CD14-positive monocyte (primary cell): ENCODE measurements at regions not wholly inside any gene's neighbourhood (a gene's known extent, or its start where the extent isn't known, plus 50 kb on each side); places are given as distances from the start of the nearest gene placed in this dataset.

Experiments used
- DNase-seq, 3 donors: peaks; one replicate each; pipeline ENCODE4 v3.0.0-alpha.2; 2011 to 2022
- H2AFZ ChIP-seq: 2 replicates; pipeline ENCODE4 v1.6.0; 2012; ENCODE audit warnings: mild to moderate bottlenecking, low read depth, low read length, inconsistent platforms; ENCODE audit not compliant: insufficient read depth, poor library complexity, severe bottlenecking
- H3K27ac ChIP-seq, 2 donors: 1 replicate in 1 of 2; 2 replicates in 1 of 2; pipeline ENCODE4 v1.5.1; 2012 to 2013; ENCODE audit warnings: low read length in 2 of 2, control low read depth in 1 of 2, inconsistent platforms in 1 of 2, low read depth in 1 of 2, mild to moderate bottlenecking in 1 of 2
- H3K27me3 ChIP-seq, 2 donors: one replicate each; pipeline versions ENCODE4 v1.6.0 to v1.6.1; 2011 to 2013; ENCODE audit warnings: low read length in 2 of 2; ENCODE audit not compliant: control insufficient read depth in 2 of 2, insufficient read depth in 2 of 2
- H3K36me3 ChIP-seq, 2 donors: replicated peaks in 1 of 2; 1 replicate in 1 of 2; 2 replicates in 1 of 2; pipeline versions ENCODE4 v1.5.1 to v1.6.1; 2012 to 2013; ENCODE audit warnings: low read length in 2 of 2, control low read depth in 1 of 2, inconsistent platforms in 1 of 2, mild to moderate bottlenecking in 1 of 2; ENCODE audit not compliant: insufficient read depth in 2 of 2, control insufficient read depth in 1 of 2
- H3K4me1 ChIP-seq, 2 donors: 1 replicate in 1 of 2; 2 replicates in 1 of 2; pipeline versions ENCODE4 v1.5.1 to v1.6.1; 2012 to 2013; ENCODE audit warnings: low read length in 2 of 2, control low read depth in 1 of 2, inconsistent platforms in 1 of 2, mild to moderate bottlenecking in 1 of 2, moderate library complexity in 1 of 2; ENCODE audit not compliant: insufficient read depth in 2 of 2, control insufficient read depth in 1 of 2
- H3K4me2 ChIP-seq: replicated peaks from 2 replicates; pipeline ENCODE3; 2012; ENCODE audit warnings: low read length, moderate library complexity, mild to moderate bottlenecking; ENCODE audit not compliant: poor library complexity, severe bottlenecking; ENCODE audit errors: extremely low read depth
- H3K4me3 ChIP-seq, 3 experiments: fragments of 200-600 bp in 1 of 3; sonication (generic) in 1 of 3; replicated peaks in 1 of 3; 1 replicate in 2 of 3; 2 replicates in 1 of 3; pipeline ENCODE4 v1.5.1; 2011 to 2013; ENCODE audit warnings: low read length in 3 of 3, mild to moderate bottlenecking in 3 of 3, control low read depth in 2 of 3, low read depth in 2 of 3, inconsistent platforms in 1 of 3, moderate library complexity in 1 of 3
- H3K79me2 ChIP-seq: 2 replicates; pipeline ENCODE4 v1.6.0; 2012; ENCODE audit warnings: mild to moderate bottlenecking, control low read depth, inconsistent platforms, low read length, moderate library complexity; ENCODE audit not compliant: insufficient read depth
- H3K9ac ChIP-seq: 2 replicates; pipeline ENCODE4 v1.6.0; 2017; ENCODE audit warnings: low read length, mild to moderate bottlenecking; ENCODE audit not compliant: insufficient read depth, poor library complexity, severe bottlenecking
- H3K9me3 ChIP-seq, 2 donors: replicated peaks in 1 of 2; 1 replicate in 1 of 2; 2 replicates in 1 of 2; pipeline versions ENCODE4 v1.5.1 to v1.6.1; 2012 to 2013; ENCODE audit warnings: low read length in 2 of 2, control low read depth in 1 of 2; ENCODE audit not compliant: control insufficient read depth in 1 of 2, insufficient read depth in 1 of 2
- H4K20me1 ChIP-seq: 2 replicates; pipeline ENCODE4 v1.6.0; 2012; ENCODE audit warnings: mild to moderate bottlenecking, low read length, control low read depth, moderate library complexity; ENCODE audit not compliant: insufficient read depth
- H3K27ac Mint-ChIP-seq, 7 donors: one replicate each; pipeline ENCODE4 v1.8.0; 2020; ENCODE audit warnings: mild to moderate bottlenecking in 7 of 7, mixed read lengths in 7 of 7, moderate library complexity in 6 of 7, inconsistent platforms in 2 of 7
- H3K27me3 Mint-ChIP-seq, 3 donors: one replicate each; pipeline ENCODE4 v1.8.0; 2021 to 2022; ENCODE audit warnings: low read depth in 3 of 3, mild to moderate bottlenecking in 3 of 3, mixed read lengths in 3 of 3, moderate library complexity in 3 of 3, inconsistent platforms in 1 of 3
- H3K36me3 Mint-ChIP-seq, 2 donors: one replicate each; pipeline ENCODE4 v1.8.0; 2020; ENCODE audit warnings: mixed read lengths in 2 of 2, inconsistent platforms in 1 of 2, mild to moderate bottlenecking in 1 of 2
- H3K4me1 Mint-ChIP-seq: one replicate; pipeline ENCODE4 v1.8.0; 2020; ENCODE audit warnings: mild to moderate bottlenecking, mixed read lengths
- H3K4me3 Mint-ChIP-seq, 2 donors: one replicate each; pipeline ENCODE4 v1.8.0; 2020; ENCODE audit warnings: mild to moderate bottlenecking in 2 of 2, mixed read lengths in 2 of 2, moderate library complexity in 1 of 2
- H3K9me3 Mint-ChIP-seq, 7 donors: one replicate each; pipeline ENCODE4 v1.8.0; 2020 to 2022; ENCODE audit warnings: mixed read lengths in 7 of 7, mild to moderate bottlenecking in 6 of 7, moderate library complexity in 6 of 7, inconsistent platforms in 2 of 7
- CTCF ChIP-seq: fragments of 200-600 bp; IDR thresholded peaks from one replicate; pipeline ENCODE4 v1.8.0; 2022; ENCODE audit warnings: antibody characterized with exemption, mild to moderate bottlenecking
- WGBS: methylation state at CpG from one replicate; pipeline ENCODE4 v1.1.5; 2013; ENCODE audit warnings: missing lambda C conversion rate; ENCODE audit not compliant: insufficient coverage; 5-methylcytosine and 5-hydroxymethylcytosine counted together
- intact Hi-C, 2 donors: fragments of 100-400 bp; cut with micrococcal nuclease; formaldehyde crosslinking; loops; one replicate each; pipeline versions ENCODE4 v1.15.0 to v1.15.1; 2023

- Histone ChIP-seq H3K4me2 (peak overlapping the region; percentile 65), H3K36me3 (no peaks in the 10 kb centered on the region), H3K4me1 (peaks cover 53 to 59% of the 10 kb centered on the region in 2 donors), H2AFZ (peak overlapping the region; percentile 11), H3K9me3 (no peaks in the 10 kb centered on the region), H3K9ac (no peak overlapping the region), H3K4me3 (peak overlapping the region in 1 of 3 experiments; percentile 60), H3K27ac (peak overlapping the region; percentile 22 to 83), H4K20me1 (no peaks in the 10 kb centered on the region), H3K79me2 (no peaks in the 10 kb centered on the region), H3K27me3 (no peaks in the 10 kb centered on the region)
- intact Hi-C loops, result loop anchor here in 1 of 2 donors (10.0 kb wide), 1 partner anchor 59 kb away; no protein-coding TSS in a partner anchor
- peaks cover 3 to 5% of the 10 kb centered on the region in 2 donors for H3K36me3 Mint-ChIP-seq
- 71% methylated on average over 5 of the region's 7 CpGs for WGBS
- no peak for TF ChIP-seq CTCF
- H3K4me3 Mint-ChIP-seq, result peak overlapping the region; percentile 56 to 75
- H3K27me3 Mint-ChIP-seq, result peaks cover 0 to 2% (median 0%) of the 10 kb centered on the region in 3 donors
- peaks cover 60% of the 10 kb centered on the region for H3K4me1 Mint-ChIP-seq
- DNase-seq, result peak; percentile 39 to 63 (median 45)
- peaks cover 0 to 3% (median 0%) of the 10 kb centered on the region in 7 donors for H3K9me3 Mint-ChIP-seq
- peak overlapping the region; percentile 91 to 97 (median 95) for H3K27ac Mint-ChIP-seq
Observed at GRCh38 chr18:10015941-10016819, 102.4 kb downstream of the VAPA start.

DNA sequence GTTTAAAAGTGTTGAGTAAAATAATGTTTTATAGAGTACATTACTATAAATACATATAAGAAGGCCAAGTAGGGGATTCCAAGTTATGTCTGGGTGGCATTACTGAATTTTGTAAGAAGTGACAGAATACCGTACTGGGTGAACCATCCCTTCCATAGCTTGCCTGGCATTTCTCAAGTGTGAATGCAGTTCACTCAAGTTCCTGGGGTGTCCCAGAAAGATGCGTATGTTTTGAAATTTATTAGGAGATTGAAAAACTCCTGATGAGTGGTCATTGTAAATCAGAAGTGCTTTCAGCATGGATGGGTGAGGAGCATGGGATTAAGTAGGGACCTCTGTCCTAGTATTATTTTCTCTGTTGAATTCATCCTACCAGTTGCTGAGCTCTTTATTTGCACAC lies 103.2 kb downstream of the VAPA start:
- H3K4me3 ChIP-seq, result peak overlapping the region in 1 of 3 experiments; percentile 60
- Mint-ChIP-seq H3K36me3 (peaks cover 3 to 5% of the 10 kb centered on the region in 2 donors), H3K27me3 (peaks cover 0 to 2% (median 0%) of the 10 kb centered on the region in 3 donors), H3K4me3 (no peak overlapping the region), H3K4me1 (peaks cover 57% of the 10 kb centered on the region), H3K9me3 (peaks cover 0 to 2% (median 0%) of the 10 kb centered on the region in 7 donors), H3K27ac (peak overlapping the region; percentile 91 to 97 (median 95))
- peaks cover 53 to 63% of the 10 kb centered on the region in 2 donors for H3K4me1 ChIP-seq
- TF ChIP-seq CTCF, result no peak
- no peaks in the 10 kb centered on the region for H3K9me3 ChIP-seq
- no peaks in the 10 kb centered on the region for H3K27me3 ChIP-seq
- 17% methylated on average over 2 of the region's 2 CpGs for WGBS
- intact Hi-C loops, result loop anchor here in 1 of 2 donors (10.0 kb wide), 1 partner anchor 58 kb away; no protein-coding TSS in a partner anchor
- no peaks in the 10 kb centered on the region for H3K79me2 ChIP-seq
- H3K4me2 ChIP-seq, result peak overlapping the region; percentile 65
- H3K36me3 ChIP-seq, result no peaks in the 10 kb centered on the region
- H3K9ac ChIP-seq, result no peak overlapping the region
- H2AFZ ChIP-seq, result no peak overlapping the region
- H4K20me1 ChIP-seq, result no peaks in the 10 kb centered on the region
- peak overlapping the region; percentile 34 to 83 for H3K27ac ChIP-seq
- DNase-seq, result peak in 1 of 3 donors; percentile 23
